NCI-H526 (cell line): ENCODE measurements at regions not wholly inside any gene's neighbourhood (a gene's known extent, or its start where the extent isn't known, plus 50 kb on each side); places are given as distances from the start of the nearest gene placed in this dataset.
"Not testable (repeated sequence)": the region's sequence is repeated elsewhere in the genome, so short reads cannot be mapped to it uniquely, and the experiment has no call there.

Experiments
- DNase-seq, 2 experiments: peaks; one replicate each; lab custom pipeline; 2025; lab: John Stamatoyannopoulos, UW

DNA sequence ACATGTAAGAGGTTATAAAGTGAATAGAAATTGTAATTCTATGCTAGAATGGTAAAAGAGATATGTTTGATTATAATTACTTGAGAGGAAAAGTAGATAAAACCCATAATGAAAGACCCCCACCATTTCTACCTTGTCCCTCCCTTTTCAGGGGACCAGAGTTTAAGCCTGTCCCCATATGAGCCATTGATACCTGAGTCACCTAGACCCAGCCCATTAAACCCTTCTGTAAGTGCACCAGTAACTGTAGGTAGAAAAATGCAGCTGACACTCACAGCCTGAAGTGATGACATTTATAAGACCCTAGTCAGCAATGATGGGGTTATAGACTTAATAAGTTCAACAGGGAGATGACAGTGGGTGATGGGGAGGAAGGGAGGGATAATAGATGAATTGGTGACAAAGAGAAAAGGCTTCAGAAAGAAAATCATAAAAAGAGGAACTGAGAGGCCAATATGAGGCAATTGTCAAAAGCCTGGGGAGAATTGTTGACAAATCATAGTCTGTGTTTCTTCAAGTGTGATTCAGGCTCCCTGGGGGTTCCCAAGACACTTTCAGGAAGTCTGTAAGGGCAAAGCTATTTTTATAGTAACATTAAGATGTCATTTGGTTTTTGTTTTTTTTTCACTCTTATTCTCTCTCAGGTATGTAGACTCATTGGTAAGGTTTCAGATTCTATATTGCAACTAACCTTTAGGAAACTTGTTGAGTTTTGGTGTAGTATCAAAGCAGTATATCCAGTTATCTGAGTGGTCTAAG, 544.2 kb downstream of the SATB2 start:
- no peak for DNase-seq

DNA sequence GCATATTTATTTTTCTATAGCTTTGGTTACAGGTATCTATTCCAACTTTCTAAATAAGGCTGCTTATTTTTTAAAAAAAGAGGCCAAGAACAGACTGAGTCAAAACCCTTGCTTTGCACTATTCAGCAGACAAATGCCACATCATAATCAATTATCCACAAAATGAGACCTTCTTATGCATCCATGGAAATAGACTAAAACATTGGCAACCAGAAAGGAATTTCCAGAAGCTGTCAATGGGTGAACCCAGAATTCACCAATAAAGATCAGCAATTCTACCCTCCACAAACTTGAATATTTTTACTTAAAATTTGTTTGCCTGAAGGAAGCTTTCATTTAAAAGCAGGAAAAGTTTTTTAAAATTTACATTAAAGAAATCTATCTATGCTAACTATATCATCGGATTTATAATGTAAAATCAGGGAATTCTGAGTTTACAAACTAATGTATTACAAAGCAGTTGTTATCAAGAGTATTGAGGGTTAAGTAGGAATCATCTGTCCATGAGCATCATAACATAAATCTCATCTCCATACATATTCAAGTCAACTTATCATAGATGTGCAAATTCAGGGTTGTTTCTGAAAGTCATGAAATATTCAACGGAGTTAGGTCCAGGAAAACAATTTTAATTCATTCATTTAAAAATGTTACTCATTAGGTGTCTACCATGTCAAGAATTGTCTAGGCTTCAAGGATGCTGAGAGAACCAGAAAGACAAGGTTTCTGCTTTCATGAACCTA, 548.0 kb downstream of the SATB2 start:
- no peak for DNase-seq

DNA sequence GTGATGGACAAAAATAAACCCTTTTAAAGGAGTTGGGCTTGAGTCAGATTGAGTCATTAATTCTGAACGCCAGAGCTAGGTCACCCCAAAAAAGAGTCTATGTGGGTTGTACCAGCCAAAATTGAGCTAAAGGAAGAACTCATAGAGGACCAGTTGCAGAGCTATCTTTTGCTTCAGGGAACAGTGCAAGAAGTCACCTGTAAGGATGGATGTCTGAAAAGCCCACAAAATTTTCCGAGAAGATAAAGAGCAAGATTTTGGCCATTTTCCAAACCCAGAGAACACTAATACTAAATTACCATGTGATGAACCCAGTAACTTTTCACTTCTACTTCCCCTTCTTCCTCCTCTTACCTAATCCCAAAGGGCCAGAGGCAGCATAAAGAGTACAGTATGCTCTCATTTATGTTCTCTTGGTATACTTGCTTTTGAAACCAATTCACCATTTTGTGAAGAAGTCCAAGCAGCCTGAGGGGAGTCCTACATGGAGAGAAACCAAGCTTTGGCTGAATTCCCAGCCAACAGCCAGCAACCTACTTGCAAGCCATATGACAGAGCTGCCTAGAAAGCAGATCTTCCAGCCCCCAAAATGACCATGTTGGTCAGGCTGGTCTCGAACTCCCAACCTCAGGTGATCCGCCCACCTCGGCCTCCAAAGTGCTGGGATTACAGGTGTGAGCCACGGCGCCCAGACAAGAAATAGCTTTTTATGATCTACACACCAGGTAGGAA, 551.7 kb downstream of the SATB2 start:
- DNase-seq = no peak

DNA sequence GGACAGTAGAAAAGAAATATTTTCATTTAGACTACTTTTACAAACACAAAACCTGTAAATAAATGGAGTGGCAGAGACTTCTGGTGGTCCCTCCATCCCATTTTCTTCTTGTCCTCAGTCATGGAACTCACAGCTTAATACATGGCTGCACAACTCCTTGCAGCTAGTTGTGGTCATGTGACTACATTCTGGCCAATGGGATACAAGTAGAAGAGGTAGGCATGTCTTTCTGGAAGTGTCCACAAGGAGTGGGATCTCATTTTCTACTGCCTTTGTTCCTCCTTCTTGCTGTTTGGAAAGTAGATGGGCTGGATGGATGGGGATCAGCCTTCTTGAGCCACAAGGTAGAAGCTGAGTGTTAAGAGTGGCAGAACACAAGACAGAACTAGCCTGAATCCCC, 555.8 kb downstream of the SATB2 start:
- no peak for DNase-seq

DNA sequence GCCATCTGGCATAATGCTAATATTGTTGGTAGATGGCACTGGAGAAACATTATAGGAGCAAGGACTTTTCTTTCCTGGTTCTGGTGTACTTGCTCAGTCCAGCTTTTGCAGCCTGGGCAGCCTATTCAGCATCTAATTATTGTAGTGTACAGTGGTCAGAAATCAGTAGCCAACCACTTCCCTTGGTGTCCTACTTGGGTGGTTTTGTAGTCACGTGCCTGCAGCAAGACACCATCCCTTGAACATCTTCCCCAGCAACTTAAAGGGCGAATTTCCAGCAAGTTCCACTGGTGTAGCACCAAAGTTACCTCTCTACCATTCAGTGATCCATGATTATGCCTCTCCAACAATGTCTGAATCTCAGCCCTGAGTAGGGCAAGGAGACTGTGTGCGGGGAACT, 557.6 kb downstream of the SATB2 start:
- no peak for DNase-seq

DNA sequence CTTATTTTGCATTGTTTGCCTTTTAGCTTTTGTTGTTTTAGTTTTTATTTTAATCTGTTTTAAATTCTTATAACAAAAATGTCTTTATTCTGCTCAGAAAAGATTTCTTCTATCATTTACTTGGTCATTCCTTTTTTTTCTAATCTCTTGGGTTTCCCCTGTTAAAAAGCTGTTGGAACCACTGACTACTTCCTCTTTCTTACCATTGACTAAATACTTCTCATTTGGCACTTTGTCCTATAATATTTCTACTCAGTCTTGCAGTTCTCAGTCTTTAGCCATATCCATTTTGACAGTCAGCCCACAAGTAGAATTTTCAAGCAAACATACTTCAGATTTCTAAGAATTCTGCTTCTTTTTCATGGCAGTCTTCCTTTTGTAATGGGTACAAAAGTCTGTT, 567.2 kb downstream of the SATB2 start:
- DNase-seq = no peak

DNA sequence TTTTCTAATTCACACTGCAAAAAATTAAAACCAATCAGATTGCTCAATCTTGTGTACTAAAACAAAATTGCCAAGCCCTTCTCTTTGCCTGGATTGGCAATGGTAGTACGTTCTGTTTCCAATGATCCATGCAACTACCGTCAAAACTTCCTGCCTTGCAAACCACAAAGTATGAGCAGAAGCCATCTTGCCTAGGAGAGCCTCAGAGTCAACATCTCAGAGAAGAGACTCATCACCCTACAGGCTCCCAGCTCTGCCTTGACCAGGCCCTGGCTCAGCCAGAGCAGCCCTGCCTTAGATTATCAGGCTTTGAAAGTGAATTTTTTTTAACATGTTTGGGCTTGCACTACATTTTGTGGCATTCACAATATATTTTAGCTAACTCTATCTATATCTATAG, 574.1 kb downstream of the SATB2 start:
- no peak for DNase-seq

DNA sequence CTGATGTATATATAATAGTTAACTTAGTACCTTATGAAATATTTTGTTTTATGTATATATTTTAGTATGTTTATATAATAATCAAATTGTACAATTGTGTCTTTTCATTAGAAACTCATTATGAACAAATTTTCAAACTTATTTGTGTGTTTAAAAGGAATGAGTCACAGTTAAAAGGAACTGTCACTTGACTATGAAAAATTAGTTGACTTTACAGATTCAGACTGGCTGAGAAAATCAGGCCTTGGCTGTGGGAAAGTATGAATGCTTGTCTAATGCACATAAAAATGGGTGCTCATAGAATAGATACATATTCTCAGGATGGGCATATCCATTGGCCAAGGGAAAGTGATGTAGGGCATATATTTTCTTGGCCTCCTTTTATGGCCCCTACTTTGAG, 576.8 kb downstream of the SATB2 start:
- no peak for DNase-seq

DNA sequence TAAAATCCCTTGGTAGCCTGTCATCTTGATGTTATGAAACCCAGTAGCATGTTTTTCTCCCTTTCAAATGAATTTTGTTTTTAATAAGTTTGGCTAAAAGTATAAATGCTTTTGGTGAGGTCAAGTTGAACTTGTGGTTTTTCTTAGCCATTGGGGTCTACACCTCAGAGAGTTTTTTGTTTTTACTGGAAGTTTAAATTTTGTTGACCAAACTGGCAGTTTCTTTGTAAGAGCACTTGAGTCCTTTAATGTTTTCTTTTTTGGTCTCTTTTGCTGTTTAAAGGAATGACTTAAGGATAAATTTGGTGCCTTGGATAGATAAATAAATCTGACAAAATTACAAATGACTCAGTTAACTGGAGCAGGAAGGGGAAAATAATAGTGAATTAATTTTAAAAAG, 577.3 kb downstream of the SATB2 start:
- no peak for DNase-seq

DNA sequence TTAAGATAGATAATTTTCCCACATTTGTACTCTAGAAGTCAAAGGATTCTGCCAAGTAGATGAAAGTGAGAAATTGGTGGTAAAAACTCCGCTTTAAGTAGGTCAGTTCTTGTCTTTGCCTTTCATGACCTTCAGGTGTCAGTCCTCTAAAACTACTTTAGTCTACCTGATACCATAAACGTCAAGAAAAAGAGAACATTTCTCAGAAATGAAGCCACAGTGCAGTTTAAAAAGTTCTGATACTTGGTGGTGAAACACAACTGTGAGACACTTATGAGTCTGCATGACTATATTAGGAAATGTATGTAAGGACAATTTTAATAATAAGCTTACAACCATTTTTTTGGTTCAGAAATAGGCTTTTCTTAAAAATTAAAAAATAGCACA, 583.3 kb downstream of the SATB2 start:
- no peak for DNase-seq

DNA sequence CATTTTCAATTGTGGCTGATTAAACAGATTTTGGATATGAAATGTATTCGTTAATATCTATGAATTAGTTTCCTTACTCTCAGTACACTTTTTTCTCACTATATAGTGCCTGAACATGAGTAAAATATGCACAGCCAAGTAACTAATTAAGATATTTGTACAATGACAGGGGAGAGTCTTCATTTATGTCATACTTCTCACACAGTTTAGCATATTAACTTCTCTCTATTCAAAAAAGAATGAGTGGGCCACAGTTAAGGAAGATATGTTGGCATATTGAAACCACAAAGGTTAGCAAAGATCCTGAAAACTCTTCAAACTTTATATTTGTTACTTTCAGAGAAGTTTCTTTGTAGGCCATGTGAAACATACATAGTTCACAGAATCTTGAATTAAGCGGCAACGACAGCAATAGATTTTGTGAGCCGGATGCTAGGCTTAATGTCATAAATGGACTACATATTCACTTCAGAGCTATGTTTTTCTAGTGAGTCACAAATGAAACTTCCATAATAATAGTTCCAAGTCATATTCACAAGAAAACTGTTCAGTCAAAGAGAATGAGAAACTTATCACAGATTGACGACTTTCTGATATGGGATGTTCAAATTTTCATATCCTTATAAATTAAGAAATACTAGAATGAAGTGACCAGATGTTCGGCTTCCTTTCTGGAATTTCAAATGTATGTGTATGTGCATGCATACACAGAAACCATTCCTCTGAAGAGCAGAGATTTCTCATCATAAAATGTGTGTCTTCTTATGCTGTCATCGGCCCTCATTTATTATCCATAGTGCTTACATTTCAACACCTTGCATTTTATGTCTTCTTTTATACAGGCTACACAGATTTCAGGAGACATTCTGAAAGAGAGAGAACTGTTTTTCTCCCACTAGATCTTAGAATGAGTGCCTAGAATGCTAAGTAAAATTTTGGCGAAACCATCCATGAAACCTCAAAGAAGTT, 584.0 kb downstream of the SATB2 start:
- no peak for DNase-seq

DNA sequence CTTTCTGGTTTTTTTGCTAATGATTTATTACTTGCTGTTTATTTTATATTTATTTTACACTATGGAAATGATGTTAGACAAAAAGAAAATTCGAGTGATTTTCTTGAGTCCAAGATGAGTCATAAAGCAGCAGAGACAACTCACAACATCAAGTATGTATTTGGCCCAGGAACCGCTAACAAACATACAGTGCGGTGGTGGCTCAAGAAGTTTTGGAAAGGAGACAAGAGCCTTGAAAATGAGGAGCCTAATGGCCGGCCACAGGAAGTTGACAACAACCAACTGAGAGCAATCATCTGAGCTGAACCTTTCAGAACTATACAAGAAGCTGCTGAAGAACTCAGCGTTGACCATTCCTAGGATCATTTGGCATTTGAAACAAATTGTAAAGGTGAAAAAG, 594.1 kb downstream of the SATB2 start:
- DNase-seq = no peak

DNA sequence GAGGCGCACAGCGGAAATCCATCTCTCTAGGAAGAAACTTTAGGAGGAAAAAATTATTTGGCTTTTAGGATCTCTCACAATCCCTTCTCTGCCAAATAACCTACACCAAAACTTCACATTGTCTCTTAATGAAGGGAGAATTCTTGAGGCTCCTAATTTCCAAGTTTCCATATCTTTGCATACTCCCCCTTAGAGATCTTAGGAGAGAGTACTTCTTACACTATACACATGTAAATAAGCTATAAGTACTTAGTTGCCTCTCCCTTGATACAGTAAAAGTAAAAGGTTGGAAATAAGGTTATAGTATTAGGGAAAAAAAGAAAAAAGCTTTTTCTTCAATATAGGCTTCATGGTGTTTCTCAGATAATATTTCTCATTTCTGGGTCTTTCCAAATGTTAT, 596.7 kb downstream of the SATB2 start:
- no peak for DNase-seq

DNA sequence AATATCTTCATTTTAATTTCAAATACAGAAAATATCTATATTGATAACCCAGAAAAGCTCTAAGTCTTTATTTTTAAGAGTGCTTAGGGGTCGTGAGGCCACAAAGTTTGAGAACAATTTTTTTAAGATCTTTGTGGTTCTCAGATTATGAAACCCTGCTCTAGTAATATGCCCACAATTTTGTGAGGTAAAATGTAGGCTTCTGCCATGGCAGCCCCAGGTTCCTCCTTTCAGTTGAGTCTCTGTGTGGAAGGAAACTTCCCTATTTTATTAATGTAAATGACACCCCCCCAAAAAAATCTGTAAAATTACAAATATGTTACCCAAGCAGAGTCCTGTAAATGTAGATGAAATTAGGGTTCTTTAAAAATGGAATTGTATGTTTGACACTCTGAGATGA, 600.5 kb downstream of the SATB2 start:
- no peak for DNase-seq

DNA sequence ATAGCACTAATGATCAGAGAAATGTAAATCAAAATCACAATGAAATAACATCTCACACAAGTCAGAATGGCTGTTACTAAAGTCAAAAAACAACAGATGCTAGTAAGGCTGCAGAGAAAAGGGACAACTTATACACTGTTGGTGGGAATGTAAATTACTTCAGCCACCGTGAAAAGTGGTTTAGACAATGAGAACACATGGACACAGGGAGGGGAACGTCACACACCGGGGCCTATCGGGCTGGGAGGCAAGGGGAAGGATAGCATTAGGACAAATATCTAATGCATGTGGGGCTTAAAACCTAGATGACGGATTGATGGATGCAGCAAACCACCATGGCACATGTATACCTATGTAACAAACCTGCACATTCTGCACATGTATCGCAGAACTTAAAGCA, 602.0 kb downstream of the SATB2 start:
- not testable (repeated sequence) for DNase-seq

DNA sequence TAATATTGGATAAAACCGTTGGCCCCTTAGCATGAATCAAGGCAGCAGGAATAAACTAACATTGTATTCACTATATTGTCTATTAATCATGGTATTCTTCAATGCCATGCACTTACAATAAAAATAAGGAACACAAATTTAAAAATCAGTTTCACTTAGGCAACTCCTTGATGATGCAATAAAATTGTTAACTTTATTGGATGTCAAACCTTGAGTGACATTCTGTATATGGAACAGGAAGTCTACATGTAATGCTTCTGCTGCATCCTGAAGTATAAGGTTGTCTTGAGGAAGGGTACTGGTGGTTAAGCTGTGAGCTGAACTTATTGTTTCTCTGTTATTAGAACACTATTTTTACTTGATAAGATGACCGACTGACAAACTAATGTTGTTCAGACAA, 605.5 kb downstream of the SATB2 start:
- no peak for DNase-seq

DNA sequence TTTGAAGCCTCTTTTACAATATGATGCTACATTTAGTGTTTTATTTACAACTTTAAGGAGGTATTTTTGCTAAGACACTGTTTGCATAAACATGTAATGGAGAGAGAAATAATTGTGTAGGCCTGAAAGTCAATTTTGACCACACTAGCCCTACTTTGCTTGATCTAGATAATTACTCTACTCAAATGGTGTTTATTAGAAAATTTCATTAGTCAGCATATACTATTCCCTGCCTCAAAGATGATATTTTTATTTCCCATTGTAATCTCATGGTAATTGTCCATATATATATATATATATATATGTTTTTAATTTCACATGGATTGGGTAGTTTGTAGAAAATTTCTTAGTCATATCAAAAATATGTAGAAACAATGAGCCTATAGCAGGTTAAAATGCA, 632.2 kb downstream of the SATB2 start:
- DNase-seq = no peak

DNA sequence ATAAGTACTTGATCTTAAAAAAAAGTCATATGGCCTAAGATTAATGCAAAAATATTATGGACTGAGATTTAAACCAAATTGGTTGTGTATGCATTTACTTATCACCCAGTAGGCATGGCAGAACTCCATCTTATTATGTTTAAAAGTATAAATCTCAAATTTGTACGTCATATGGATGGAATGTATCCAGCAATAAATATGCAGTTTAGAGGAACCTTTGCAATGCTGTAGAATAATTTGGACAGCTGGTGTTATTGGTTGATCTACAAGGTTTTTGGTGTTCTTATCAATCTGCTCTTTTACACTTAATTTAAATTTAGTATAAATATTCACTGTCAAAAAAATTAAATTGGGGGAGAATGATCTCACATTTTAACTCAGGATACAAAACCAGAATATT, 640.2 kb downstream of the SATB2 start:
- DNase-seq = no peak

DNA sequence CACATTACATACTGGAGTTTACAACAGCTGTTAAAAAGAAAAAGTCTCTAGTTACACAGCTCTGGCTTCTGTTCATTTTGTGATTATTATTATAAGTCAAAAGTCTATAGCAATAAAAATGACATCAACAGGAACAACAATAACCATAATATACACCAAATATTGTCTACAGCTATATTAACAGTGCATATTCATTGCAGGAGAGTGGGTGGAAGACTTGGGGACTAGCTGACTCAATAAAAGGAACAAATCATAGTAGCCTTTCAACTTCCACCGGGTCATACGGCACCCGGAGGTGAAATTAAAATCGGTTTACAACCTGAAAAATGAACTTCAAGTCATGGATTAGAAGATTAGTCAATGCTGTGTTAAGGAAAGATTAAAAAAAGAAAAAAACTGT, 642.1 kb downstream of the SATB2 start:
- no peak for DNase-seq

DNA sequence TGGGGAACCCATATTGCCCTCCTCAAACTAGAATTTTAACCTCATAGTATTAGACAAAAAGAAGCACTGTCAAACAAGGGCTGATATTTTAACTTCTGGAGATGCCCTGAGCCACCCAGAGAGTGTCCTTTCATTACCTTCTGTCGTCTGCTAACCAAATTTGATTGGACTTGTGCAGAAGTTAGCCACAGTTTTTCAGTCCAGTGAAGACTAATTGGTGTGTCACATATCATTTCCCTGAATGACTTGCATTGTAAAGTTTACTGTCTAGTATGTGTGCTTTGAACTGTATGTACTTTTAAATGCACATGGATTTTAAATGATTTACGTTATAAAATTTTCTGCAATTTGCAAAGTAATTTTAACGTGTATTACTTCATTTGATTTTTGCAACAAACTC, 646.5 kb downstream of the SATB2 start:
- DNase-seq = no peak

DNA sequence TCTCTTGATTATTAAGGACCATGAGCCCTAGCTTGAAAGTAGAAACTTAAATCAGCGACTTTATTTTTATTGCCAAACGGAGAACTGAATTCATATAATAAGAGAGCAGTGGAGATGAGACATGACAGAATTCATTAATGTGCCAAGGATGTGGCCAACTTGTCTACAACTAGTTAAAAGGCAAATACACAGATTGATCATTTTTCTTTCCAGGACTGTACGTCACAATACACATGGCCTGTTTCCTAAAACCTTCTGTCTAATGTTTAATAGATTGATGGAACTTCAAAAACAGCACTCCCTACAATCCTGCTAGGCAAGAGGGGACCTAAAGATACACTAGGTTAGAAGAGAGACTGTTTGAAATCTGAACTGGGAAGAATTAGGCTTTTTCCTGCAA, 647.8 kb downstream of the SATB2 start:
- no peak for DNase-seq

DNA sequence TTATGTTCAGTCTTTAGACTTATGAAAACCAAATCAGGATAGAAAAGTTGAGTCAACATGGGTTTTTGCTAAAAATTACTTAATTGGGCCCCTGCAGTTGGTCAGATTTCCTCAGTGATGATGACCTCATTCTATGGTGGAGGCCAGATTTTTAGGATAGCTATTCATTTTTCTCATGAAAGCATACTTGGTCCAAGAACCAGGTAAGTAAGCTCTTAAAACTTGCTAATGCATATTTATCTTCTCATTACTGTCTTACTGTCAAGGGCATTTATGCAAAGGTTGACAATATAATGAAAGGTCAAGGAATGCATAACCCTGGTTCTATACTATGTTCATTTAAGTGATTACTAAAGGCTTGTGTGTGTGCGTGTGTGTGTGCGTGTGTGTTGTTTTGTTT, 650.6 kb downstream of the SATB2 start:
- peak in 1 of 2 experiments; percentile 6 for DNase-seq
